Calu3 (cell line): ENCODE measurements at regions not wholly inside any gene's neighbourhood (a gene's known extent, or its start where the extent isn't known, plus 50 kb on each side); places are given as distances from the start of the nearest gene placed in this dataset.

Experiments used
- BruUV-seq: library from RNA; stranded (reverse); fragments of 400-500 nt; replicated peaks from 2 replicates; lab custom pipeline; 2021; lab: Mats Ljungman, UMichigan
- CTCF ChIA-PET: fragments of 300-600 bp; sonication (Branson Sonifier 250); formaldehyde crosslinking; loops from one replicate; lab custom pipeline; 2022; ENCODE audit warnings: antibody characterized with exemption; lab: Charles Lee
- DNase-seq: peaks from one replicate; pipeline ENCODE4 v3.0.0; 2022
- H3K27ac Mint-ChIP-seq: one replicate; pipeline ENCODE4 v1.8.0; 2022; ENCODE audit warnings: mixed read lengths; ENCODE audit not compliant: unreplicated experiment
- H3K27me3 Mint-ChIP-seq: one replicate; pipeline ENCODE4 v1.8.0; 2022; ENCODE audit warnings: mixed read lengths; ENCODE audit not compliant: unreplicated experiment
- H3K36me3 Mint-ChIP-seq: one replicate; pipeline ENCODE4 v1.8.0; 2022; ENCODE audit warnings: mild to moderate bottlenecking, moderate library complexity, mixed read lengths; ENCODE audit not compliant: insufficient read depth, unreplicated experiment
- H3K4me1 Mint-ChIP-seq: one replicate; pipeline ENCODE4 v1.8.0; 2022; ENCODE audit warnings: mild to moderate bottlenecking, low read depth, mixed read lengths; ENCODE audit not compliant: unreplicated experiment
- H3K4me3 Mint-ChIP-seq: one replicate; pipeline ENCODE4 v1.8.0; 2022; ENCODE audit warnings: mild to moderate bottlenecking, low read depth, moderate library complexity, mixed read lengths; ENCODE audit not compliant: unreplicated experiment
- H3K9me3 Mint-ChIP-seq: one replicate; pipeline ENCODE4 v1.8.0; 2022; ENCODE audit warnings: low read depth, mixed read lengths; ENCODE audit not compliant: unreplicated experiment
- intact Hi-C: fragments of 100-400 bp; cut with micrococcal nuclease; formaldehyde crosslinking; loops from one replicate; pipeline ENCODE4 v1.10.0; 2022; ENCODE audit not compliant: unreplicated experiment
- TF ChIP-seq, protein P1 (sequence below): fragments of 200-600 bp; IDR thresholded peaks from one replicate; pipeline ENCODE4 v1.8.0; 2022; ENCODE audit warnings: antibody characterized with exemption; ENCODE audit not compliant: unreplicated experiment

GRCh38 chr11:91115116-91115515 lies 892.3 kb upstream of the CHORDC1 start:
- BruUV-seq: no TSS peak

GRCh38 chr11:91104237-91104636 lies 881.4 kb upstream of the CHORDC1 start:
- intact Hi-C loops: no loop called here
- DNase-seq: no peak
- BruUV-seq: no TSS peak
- Mint-ChIP-seq H3K9me3 (no peaks in the 10 kb centered on the region), H3K36me3 (no peaks in the 10 kb centered on the region), H3K4me3 (no peak overlapping the region), H3K27me3 (no peaks in the 10 kb centered on the region), H3K27ac (no peak overlapping the region), H3K4me1 (peaks cover 11% of the 10 kb centered on the region)
- CTCF ChIA-PET: no interaction called here
- TF ChIP-seq, protein P1, sequence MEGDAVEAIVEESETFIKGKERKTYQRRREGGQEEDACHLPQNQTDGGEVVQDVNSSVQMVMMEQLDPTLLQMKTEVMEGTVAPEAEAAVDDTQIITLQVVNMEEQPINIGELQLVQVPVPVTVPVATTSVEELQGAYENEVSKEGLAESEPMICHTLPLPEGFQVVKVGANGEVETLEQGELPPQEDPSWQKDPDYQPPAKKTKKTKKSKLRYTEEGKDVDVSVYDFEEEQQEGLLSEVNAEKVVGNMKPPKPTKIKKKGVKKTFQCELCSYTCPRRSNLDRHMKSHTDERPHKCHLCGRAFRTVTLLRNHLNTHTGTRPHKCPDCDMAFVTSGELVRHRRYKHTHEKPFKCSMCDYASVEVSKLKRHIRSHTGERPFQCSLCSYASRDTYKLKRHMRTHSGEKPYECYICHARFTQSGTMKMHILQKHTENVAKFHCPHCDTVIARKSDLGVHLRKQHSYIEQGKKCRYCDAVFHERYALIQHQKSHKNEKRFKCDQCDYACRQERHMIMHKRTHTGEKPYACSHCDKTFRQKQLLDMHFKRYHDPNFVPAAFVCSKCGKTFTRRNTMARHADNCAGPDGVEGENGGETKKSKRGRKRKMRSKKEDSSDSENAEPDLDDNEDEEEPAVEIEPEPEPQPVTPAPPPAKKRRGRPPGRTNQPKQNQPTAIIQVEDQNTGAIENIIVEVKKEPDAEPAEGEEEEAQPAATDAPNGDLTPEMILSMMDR: no peak

More at GRCh38 chr11:91115116-91115515, 892.3 kb upstream of the CHORDC1 start:
- Mint-ChIP-seq H3K36me3 (no peaks in the 10 kb centered on the region), H3K4me3 (no peak overlapping the region), H3K27ac (no peak overlapping the region), H3K4me1 (no peaks in the 10 kb centered on the region), H3K9me3 (no peaks in the 10 kb centered on the region), H3K27me3 (no peaks in the 10 kb centered on the region)
- TF ChIP-seq, protein P1: no peak
- intact Hi-C loops: no loop called here
- DNase-seq: no peak
- CTCF ChIA-PET: no interaction called here

DNA sequence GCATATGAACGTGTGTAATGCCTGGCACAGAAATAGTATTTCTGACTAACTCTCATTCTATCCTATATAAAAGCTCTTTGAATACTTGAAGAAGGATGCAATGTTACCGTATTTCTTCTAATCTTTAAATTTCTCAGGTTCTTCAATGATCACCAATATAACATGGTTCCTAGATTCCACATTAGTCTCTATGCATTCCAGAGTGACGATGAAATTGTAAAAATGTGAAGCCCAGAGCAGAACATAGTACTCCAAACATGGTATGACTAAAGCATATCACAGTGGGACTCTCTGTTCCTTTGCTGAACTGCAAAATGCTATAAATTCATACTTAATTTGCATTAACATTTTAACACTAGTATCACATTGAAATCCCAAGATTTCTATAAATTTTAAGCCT lies 877.6 kb upstream of the CHORDC1 start:
- TF ChIP-seq, protein P1: no peak
- intact Hi-C loops: no loop called here
- H3K27ac Mint-ChIP-seq: no peak overlapping the region
- H3K27me3 Mint-ChIP-seq: no peaks in the 10 kb centered on the region
- no TSS peak for BruUV-seq
- peaks cover 11% of the 10 kb centered on the region for H3K4me1 Mint-ChIP-seq
- no peaks in the 10 kb centered on the region for H3K9me3 Mint-ChIP-seq
- no peak for DNase-seq
- H3K4me3 Mint-ChIP-seq: no peak overlapping the region
- CTCF ChIA-PET: no interaction called here
- H3K36me3 Mint-ChIP-seq: no peaks in the 10 kb centered on the region

DNA sequence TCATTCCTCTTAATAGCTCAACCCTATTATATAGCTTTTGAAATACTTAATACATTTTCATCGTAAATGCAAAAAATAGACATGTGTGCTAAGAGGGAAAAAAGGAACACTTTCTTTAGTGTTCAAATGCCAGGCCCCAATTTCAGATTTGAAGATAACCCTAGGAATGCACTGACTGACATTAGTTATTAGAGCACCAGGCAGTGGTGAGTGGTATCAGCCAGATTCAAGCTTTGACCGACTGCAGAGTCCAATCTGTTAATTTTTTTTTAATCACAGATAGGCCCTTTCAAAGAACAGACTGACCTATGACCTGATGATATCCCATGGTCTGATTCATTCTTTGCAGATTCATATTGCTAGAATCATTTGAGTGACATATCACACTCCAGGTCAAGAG lies 874.2 kb upstream of the CHORDC1 start:
- Mint-ChIP-seq H3K4me1 (no peaks in the 10 kb centered on the region), H3K36me3 (no peaks in the 10 kb centered on the region), H3K4me3 (no peak overlapping the region), H3K9me3 (no peaks in the 10 kb centered on the region), H3K27ac (no peak overlapping the region), H3K27me3 (no peaks in the 10 kb centered on the region)
- no peak for DNase-seq
- CTCF ChIA-PET: no interaction called here
- TF ChIP-seq, protein P1: no peak
- no TSS peak for BruUV-seq
- intact Hi-C loops: no loop called here

DNA sequence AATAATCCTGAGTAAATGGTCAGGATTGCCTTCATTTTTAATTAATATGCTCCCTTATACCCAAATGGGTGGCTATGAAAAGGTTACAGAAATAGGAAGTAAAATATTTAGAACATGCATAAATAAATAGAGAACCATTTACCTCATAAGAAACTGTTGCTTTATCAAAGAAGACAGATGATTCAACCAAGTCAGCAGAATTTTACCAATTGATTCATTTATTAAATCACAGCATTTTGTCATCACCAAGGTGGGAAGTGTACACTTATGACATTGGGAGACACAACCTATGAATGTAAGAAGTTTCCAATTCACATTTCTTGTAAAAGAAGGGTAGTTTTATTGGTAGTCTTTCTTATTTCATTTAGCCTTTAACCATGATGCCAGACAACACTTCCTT lies 870.3 kb upstream of the CHORDC1 start:
- DNase-seq: no peak
- CTCF ChIA-PET: no interaction called here
- TF ChIP-seq, protein P1: no peak
- Mint-ChIP-seq H3K27me3 (no peaks in the 10 kb centered on the region), H3K9me3 (no peaks in the 10 kb centered on the region), H3K27ac (no peak overlapping the region), H3K4me1 (no peaks in the 10 kb centered on the region), H3K4me3 (no peak overlapping the region), H3K36me3 (no peaks in the 10 kb centered on the region)
- intact Hi-C loops: no loop called here
- BruUV-seq: no TSS peak
